HG02642 (cell line): ENCODE measurements at regions not wholly inside any gene's neighbourhood (a gene's known extent, or its start where the extent isn't known, plus 50 kb on each side); places are given as distances from the start of the nearest gene placed in this dataset.

Source experiments
- ATAC-seq: cut with Tn5 transposase; IDR thresholded peaks from one replicate; pipeline ENCODE4 v1.9.1; 2021; ENCODE audit warnings: mild to moderate bottlenecking; ENCODE audit not compliant: unreplicated experiment, poor library complexity

DNA sequence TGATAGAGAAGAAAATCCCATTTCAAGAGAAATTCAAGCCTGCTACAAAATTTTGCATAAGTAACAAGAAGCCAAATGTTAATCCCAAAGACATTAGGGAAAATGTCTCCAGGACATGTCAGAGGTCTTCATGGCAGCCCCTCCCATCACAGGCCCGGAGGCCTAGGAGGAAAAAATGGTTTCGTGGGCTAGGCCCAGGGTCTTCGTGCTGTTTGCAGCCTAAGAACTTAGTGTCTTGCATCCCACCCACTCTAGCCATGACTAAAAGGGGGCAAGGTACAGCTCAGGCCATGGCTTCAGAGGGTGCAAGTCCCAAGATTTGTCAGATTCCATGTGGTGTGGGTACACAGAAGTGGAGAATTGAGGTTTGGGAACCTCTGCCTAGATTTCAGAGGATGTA is 57.8 kb upstream of the TAPT1 start:
- no peak for ATAC-seq

GRCh38 chr4:16278178-16278577 is 51.9 kb upstream of the TAPT1 start:
- no peak for ATAC-seq
